GM06990 (cell line): ENCODE measurements at regions not wholly inside any gene's neighbourhood (a gene's known extent, or its start where the extent isn't known, plus 50 kb on each side); places are given as distances from the start of the nearest gene placed in this dataset.

Experiments used
- DNase-seq: peaks from one replicate; pipeline ENCODE4 v3.0.0-alpha.2; 2011; ENCODE audit not compliant: insufficient read length; ENCODE audit errors: extremely low read depth
- H3K27me3 ChIP-seq: replicated peaks from 2 replicates; pipeline ENCODE4 v1.6.0; 2011; ENCODE audit warnings: low read length; ENCODE audit not compliant: control insufficient read depth, insufficient read depth
- H3K36me3 ChIP-seq: 2 replicates; pipeline ENCODE4 v1.5.1; 2011; ENCODE audit warnings: low read length; ENCODE audit not compliant: control insufficient read depth, insufficient read depth
- H3K4me3 ChIP-seq: replicated peaks from 2 replicates; pipeline ENCODE4 v1.5.1; 2011; ENCODE audit warnings: low read depth, mild to moderate bottlenecking, control low read depth, low read length
- TF ChIP-seq, protein P1 (sequence below): IDR thresholded peaks from 2 replicates; pipeline ENCODE4 v1.5.1; 2011; ENCODE audit warnings: low read length, control low read depth, mild to moderate bottlenecking, inconsistent platforms; ENCODE audit not compliant: insufficient read depth, poor library complexity, severe bottlenecking

DNA sequence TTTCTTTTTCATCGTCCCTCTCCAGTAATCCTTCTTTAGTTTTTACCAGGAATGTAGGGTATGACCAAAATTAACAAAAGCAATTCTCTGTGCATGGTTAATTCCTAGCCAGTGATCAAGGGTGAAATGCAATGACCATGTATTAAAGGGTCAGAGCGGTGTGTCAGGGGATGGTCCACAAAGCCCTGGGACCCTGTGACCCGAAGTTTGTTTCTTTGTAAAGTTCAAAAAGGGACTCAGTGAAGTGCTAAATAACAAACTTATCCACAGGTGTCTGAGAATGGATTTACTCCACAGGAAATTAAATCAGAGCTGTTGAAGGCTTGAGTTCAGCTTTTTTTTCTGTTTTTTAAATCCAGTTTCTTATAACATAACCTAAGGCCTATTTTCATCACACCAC is 375.7 kb downstream of the GJA1 start:
- no peaks in the 10 kb centered on the region for H3K36me3 ChIP-seq
- TF ChIP-seq, protein P1, sequence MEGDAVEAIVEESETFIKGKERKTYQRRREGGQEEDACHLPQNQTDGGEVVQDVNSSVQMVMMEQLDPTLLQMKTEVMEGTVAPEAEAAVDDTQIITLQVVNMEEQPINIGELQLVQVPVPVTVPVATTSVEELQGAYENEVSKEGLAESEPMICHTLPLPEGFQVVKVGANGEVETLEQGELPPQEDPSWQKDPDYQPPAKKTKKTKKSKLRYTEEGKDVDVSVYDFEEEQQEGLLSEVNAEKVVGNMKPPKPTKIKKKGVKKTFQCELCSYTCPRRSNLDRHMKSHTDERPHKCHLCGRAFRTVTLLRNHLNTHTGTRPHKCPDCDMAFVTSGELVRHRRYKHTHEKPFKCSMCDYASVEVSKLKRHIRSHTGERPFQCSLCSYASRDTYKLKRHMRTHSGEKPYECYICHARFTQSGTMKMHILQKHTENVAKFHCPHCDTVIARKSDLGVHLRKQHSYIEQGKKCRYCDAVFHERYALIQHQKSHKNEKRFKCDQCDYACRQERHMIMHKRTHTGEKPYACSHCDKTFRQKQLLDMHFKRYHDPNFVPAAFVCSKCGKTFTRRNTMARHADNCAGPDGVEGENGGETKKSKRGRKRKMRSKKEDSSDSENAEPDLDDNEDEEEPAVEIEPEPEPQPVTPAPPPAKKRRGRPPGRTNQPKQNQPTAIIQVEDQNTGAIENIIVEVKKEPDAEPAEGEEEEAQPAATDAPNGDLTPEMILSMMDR, result no peak
- H3K27me3 ChIP-seq, result no peaks in the 10 kb centered on the region
- no peak overlapping the region for H3K4me3 ChIP-seq
- no peak for DNase-seq

DNA sequence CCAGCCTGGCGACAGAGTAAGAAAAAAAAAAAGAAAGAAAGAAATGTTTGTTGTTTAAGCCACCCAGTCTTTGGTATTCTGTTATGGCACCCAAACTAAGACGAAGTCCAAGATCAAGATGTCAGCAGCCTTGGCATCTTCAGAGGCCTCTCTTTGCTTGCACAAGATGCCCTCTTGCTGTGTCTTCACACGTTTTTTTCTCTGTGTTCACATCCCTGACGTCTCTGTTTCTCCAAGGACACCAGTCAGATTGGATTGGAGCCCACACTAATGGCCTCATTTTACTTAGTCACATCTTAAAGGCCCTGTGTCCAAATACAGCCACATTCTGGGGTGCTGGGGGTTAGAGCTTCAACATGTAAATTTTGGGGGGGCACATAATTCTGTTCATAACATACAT is 380.9 kb downstream of the GJA1 start:
- no peaks in the 10 kb centered on the region for H3K27me3 ChIP-seq
- TF ChIP-seq, protein P1, result no peak
- no peak for DNase-seq
- H3K4me3 ChIP-seq, result no peak overlapping the region
- H3K36me3 ChIP-seq, result no peaks in the 10 kb centered on the region

DNA sequence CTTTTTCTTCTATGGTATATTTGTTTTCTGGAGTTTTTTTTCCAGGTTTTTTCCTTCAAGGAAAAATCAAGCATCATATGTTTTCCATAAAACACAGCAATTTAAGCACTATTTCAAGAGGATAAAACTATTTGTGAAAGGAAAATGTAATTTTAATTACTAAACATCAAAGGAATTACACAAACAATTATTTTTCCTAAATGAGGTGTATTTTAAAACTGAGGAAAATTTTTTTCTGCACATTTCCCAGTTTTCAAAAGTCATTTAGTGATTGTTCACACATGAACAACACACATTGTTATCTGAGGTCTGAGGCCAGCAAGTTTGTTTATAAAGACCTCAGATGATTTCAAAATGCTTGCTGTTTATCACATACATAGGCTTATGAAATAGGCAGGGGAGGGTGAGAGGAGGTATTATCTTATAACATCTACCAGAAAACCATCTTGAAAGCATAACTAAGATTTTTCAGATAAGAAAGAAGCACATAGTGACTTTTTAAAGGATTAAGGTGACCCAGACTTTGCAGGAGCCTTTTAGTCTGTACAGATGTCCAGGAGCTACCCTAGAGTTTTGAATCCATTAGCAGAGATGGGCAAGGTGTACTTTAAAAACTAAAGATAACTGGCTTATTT is 381.6 kb downstream of the GJA1 start:
- no peaks in the 10 kb centered on the region for H3K27me3 ChIP-seq
- no peak overlapping the region for H3K4me3 ChIP-seq
- TF ChIP-seq, protein P1, result no peak
- H3K36me3 ChIP-seq, result no peaks in the 10 kb centered on the region
- no peak for DNase-seq

DNA sequence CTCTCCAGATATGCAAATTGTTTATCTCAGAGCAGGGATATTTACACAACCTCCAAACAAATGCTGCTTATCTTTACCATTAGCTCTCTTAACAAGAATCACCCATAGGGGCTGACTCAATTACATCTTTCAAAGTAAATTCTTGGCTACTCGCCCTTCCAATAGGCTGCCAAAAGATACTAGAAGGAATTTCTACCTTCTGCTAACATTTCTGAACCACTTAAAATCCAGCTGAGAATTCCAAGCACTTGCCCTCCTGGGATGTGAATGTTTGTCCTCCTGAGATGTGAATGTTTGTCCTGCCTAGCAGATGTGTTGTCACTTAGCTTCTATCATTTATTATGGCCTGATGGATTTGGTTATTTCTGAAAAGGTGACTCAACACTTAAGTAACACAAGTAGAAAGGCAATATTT is 388.0 kb downstream of the GJA1 start:
- Histone ChIP-seq H3K27me3 (no peaks in the 10 kb centered on the region), H3K36me3 (no peaks in the 10 kb centered on the region), H3K4me3 (no peak overlapping the region)
- TF ChIP-seq, protein P1, result no peak
- DNase-seq, result no peak

DNA sequence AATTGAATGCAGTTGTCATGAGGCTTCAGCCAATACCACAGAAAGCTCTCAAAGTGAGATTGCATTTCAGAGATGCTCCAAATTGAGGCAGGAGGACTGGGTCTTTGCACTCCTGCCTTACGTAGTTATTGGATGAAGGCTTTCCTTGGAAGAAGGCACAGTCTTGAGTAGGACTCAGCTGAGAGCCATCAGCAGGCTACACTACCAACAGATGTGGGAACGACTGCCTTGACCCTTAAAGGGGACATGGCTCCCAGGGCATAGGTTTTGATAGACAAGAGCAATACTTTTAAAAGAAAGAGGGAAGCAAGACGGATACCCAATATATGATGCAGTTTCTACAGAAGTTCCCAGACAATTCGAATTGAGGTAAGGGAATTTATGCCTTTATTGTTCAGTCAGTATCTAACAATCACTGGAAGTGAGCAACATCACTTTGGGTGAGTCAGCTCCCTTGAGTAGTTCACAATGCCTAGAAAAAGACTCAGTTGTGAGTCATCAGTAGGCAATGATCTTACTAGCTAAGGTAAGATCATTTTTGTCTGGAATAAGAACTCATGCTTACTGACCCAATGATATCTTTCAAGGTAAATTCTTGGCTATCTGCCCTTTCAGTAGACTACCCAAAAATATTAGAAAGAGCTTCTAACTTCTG is 390.8 kb downstream of the GJA1 start:
- Histone ChIP-seq H3K27me3 (no peaks in the 10 kb centered on the region), H3K4me3 (no peak overlapping the region), H3K36me3 (no peaks in the 10 kb centered on the region)
- TF ChIP-seq, protein P1, result no peak
- DNase-seq, result no peak
